ENCODE measurements at regions not wholly inside any gene's neighbourhood (a gene's known extent, or its start where the extent isn't known, plus 50 kb on each side); places are given as distances from the start of the nearest gene placed in this dataset.

DNA sequence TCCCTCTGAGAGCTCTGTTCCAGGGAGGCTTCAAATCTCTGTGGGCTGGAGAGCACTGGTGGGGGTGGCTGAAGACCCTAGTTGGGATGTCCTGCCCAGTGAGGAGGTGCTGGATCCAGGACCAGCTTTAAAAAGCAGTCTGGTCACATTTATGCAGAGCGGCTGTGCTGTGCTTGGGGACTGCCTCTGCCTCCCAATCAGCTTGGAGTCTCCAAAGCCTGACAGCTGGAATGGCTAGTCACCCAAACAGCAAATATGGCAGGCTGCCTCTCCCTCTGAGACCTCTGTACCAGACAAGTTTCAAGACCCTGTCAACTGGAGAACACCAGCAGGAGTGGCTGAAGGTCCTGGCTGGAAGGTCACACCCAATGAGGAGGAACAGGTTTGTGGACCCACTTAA is 848.1 kb upstream of the DIAPH2 start:
- DNase-seq (ENCODE audit: low spot score): no peak
- Histone ChIP-seq H3K4me2 (ENCODE audit: low read depth, low read length) (no peak overlapping the region), H3K36me3 (replicated peaks in 1 of 2; ENCODE audit: control insufficient read depth in 1 of 2, insufficient read depth in 2 of 2, low read length in 2 of 2) (no peaks in the 10 kb centered on the region), H3K79me2 (ENCODE audit: insufficient read depth, low read length) (no peaks in the 10 kb centered on the region), H3K4me1 (ENCODE audit: insufficient read depth, low read length) (no peaks in the 10 kb centered on the region), H3K9me3 (ENCODE audit: low read length) (no peaks in the 10 kb centered on the region), H4K20me1 (ENCODE audit: insufficient read depth, low read length) (no peaks in the 10 kb centered on the region), H3K27me3 (ENCODE audit: control insufficient read depth in 1 of 2, insufficient read depth in 2 of 2, low read length in 2 of 2) (no peaks in the 10 kb centered on the region), H3K9ac (ENCODE audit: insufficient read depth, low read depth, low read length) (no peak overlapping the region), H3K27ac (ENCODE audit: extremely low read length, insufficient read depth, low read length) (no peak overlapping the region), H2AFZ (ENCODE audit: low read length) (no peak overlapping the region), H3K4me3 (replicated peaks in 1 of 3; ENCODE audit: insufficient read depth in 1 of 3, low read depth in 2 of 3, low read length in 3 of 3) (no peak overlapping the region)
- intact Hi-C loops (cut with micrococcal nuclease; ENCODE audit: unreplicated experiment): no loop called here
- ChIA-PET CTCF (ENCODE audit: low intra/inter-chr PET ratio, low total read pairs) (no interaction called here), POLR2A (no interaction called here)
- in situ Hi-C loops (cut with HindIII; ENCODE audit: extremely low pct_ligation_motif_present, low pct_unique_long_range_greater_than_20kb): no loop called here
- no peak for FAIRE-seq
- ATAC-seq: no peak
- no CpG with 5 or more reads among the region's 1 CpG for WGBS (ENCODE audit: low lambda C conversion rate)
- no TSS peak for BruUV-seq (replicated peaks)
- TF ChIP-seq ZNF710 (CRISPR knock-in tag; IDR thresholded peaks at IDR 0.05; ENCODE audit: borderline replicate concordance) (no peak), MAFF (IDR thresholded peaks at IDR 0.05; ENCODE audit: low read depth, low read length) (no peak), ZNF761 (CRISPR knock-in tag; conservative IDR thresholded peaks at IDR 0.05) (no peak), ZNF234 (CRISPR knock-in tag; conservative IDR thresholded peaks at IDR 0.05) (no peak), SALL2 (CRISPR knock-in tag; IDR thresholded peaks at IDR 0.05) (no peak), ZNF768 (CRISPR knock-in tag; IDR thresholded peaks at IDR 0.05) (no peak), ZBTB43 (CRISPR knock-in tag; conservative IDR thresholded peaks at IDR 0.05) (no peak), ZNF546 (CRISPR knock-in tag; conservative IDR thresholded peaks at IDR 0.05) (no peak), CREM (IDR thresholded peaks at IDR 0.05) (no peak), CREM (CRISPR knock-in tag; IDR thresholded peaks at IDR 0.05) (no peak), PAWR (CRISPR knock-in tag; IDR thresholded peaks at IDR 0.05; ENCODE audit: borderline replicate concordance) (no peak), HMGA1 (CRISPR knock-in tag; conservative IDR thresholded peaks at IDR 0.05) (no peak), TP53 (CRISPR knock-in tag; conservative IDR thresholded peaks at IDR 0.05) (no peak)
- TF ChIP-seq, protein P1, sequence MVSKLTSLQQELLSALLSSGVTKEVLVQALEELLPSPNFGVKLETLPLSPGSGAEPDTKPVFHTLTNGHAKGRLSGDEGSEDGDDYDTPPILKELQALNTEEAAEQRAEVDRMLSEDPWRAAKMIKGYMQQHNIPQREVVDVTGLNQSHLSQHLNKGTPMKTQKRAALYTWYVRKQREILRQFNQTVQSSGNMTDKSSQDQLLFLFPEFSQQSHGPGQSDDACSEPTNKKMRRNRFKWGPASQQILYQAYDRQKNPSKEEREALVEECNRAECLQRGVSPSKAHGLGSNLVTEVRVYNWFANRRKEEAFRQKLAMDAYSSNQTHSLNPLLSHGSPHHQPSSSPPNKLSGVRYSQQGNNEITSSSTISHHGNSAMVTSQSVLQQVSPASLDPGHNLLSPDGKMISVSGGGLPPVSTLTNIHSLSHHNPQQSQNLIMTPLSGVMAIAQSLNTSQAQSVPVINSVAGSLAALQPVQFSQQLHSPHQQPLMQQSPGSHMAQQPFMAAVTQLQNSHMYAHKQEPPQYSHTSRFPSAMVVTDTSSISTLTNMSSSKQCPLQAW (CRISPR knock-in tag; IDR thresholded peaks at IDR 0.05): no peak
- TF ChIP-seq, protein P2, sequence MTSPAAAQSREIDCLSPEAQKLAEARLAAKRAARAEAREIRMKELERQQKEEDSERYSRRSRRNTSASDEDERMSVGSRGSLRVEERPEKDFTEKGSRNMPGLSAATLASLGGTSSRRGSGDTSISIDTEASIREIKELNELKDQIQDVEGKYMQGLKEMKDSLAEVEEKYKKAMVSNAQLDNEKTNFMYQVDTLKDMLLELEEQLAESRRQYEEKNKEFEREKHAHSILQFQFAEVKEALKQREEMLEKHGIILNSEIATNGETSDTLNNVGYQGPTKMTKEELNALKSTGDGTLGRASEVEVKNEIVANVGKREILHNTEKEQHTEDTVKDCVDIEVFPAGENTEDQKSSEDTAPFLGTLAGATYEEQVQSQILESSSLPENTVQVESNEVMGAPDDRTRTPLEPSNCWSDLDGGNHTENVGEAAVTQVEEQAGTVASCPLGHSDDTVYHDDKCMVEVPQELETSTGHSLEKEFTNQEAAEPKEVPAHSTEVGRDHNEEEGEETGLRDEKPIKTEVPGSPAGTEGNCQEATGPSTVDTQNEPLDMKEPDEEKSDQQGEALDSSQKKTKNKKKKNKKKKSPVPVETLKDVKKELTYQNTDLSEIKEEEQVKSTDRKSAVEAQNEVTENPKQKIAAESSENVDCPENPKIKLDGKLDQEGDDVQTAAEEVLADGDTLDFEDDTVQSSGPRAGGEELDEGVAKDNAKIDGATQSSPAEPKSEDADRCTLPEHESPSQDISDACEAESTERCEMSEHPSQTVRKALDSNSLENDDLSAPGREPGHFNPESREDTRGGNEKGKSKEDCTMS (CRISPR knock-in tag; conservative IDR thresholded peaks at IDR 0.05): no peak

All from HepG2 (cell line).